Lower leg skin (tissue), 4 donors: ENCODE measurements at regions not wholly inside any gene's neighbourhood (a gene's known extent, or its start where the extent isn't known, plus 50 kb on each side); places are given as distances from the start of the nearest gene placed in this dataset.

Experiments used
- DNase-seq, 2 donors: peaks; one replicate each; pipeline ENCODE4 v3.0.0-alpha.2; 2019; ENCODE audit warnings: low spot score in 2 of 2
- H3K4me3 ChIP-seq: fragments of 200-600 bp; sonication (generic); 2 replicates; pipeline ENCODE4 v1.5.1; 2017; ENCODE audit warnings: mild to moderate bottlenecking, low read depth; ENCODE audit not compliant: poor library complexity, severe bottlenecking
- CTCF ChIP-seq, 3 donors: fragments of 450-650 bp; IDR thresholded peaks; one replicate each; pipeline ENCODE4 v1.5.1; 2016; ENCODE audit warnings: antibody characterized with exemption in 3 of 3, mild to moderate bottlenecking in 3 of 3, moderate library complexity in 2 of 3
- POLR2A ChIP-seq, 2 donors: fragments of 450-650 bp; IDR thresholded peaks; one replicate each; pipeline ENCODE4 v1.6.1; 2016 to 2017; ENCODE audit warnings: antibody characterized with exemption in 2 of 2, mild to moderate bottlenecking in 1 of 2, moderate library complexity in 1 of 2
- WGBS, 2 donors: methylation state at CpG; one replicate each; pipeline ENCODE4 v1.1.5; 2018; 5-methylcytosine and 5-hydroxymethylcytosine counted together
- intact Hi-C: fragments of 100-400 bp; cut with DNase I; formaldehyde crosslinking; loops from one replicate; pipeline ENCODE4 v1.15.0; 2023; ENCODE audit warnings: low total_unique reads

- H3K4me3 ChIP-seq: no peak overlapping the region
- TF ChIP-seq POLR2A (IDR thresholded peaks at IDR 0.05) (no peak), CTCF (IDR thresholded peaks at IDR 0.05) (no peak)
- WGBS, 2 donors: 65 to 90% methylated on average over 2 of the region's 2 CpGs
- DNase-seq: no peak
- intact Hi-C loops: no loop called here
These were observed 361.7 kb downstream of the SNAPC1 start for GRCh38 chr14:62123961-62124360.

GRCh38 chr14:62125793-62126192, 363.6 kb downstream of the SNAPC1 start:
- no peak overlapping the region for H3K4me3 ChIP-seq
- no peak for TF ChIP-seq POLR2A (IDR thresholded peaks at IDR 0.05)
- TF ChIP-seq CTCF (IDR thresholded peaks at IDR 0.05): no peak
- intact Hi-C loops: no loop called here
- DNase-seq: no peak

- TF ChIP-seq CTCF (IDR thresholded peaks at IDR 0.05) (no peak), POLR2A (IDR thresholded peaks at IDR 0.05) (no peak)
- intact Hi-C loops: no loop called here
- no peak overlapping the region for H3K4me3 ChIP-seq
- DNase-seq: no peak
- WGBS, 2 donors: 12% methylated on average over 7 of the region's 7 CpGs
These were observed 364.8 kb downstream of the SNAPC1 start for GRCh38 chr14:62126879-62127478.

- no peak overlapping the region for H3K4me3 ChIP-seq
- 72 to 82% methylated on average over 4 of the region's 4 CpGs for WGBS, 2 donors
- TF ChIP-seq POLR2A (IDR thresholded peaks at IDR 0.05): no peak
- no peak for TF ChIP-seq CTCF (IDR thresholded peaks at IDR 0.05)
- intact Hi-C loops: no loop called here
- DNase-seq: no peak
These were observed 368.2 kb downstream of the SNAPC1 start for GRCh38 chr14:62130441-62130840.

- H3K4me3 ChIP-seq: no peak overlapping the region
- 13 to 17% methylated on average over 1 of the region's 1 CpG for WGBS, 2 donors
- TF ChIP-seq POLR2A (IDR thresholded peaks at IDR 0.05) (no peak), CTCF (IDR thresholded peaks at IDR 0.05) (no peak)
- intact Hi-C loops: no loop called here
- DNase-seq: no peak
These were observed 371.7 kb downstream of the SNAPC1 start for GRCh38 chr14:62133776-62134550.
